Activated T-helper 2 cell treated with anti-CD3 and anti-CD28 coated beads, Interferon-gamma antibody, Interleukin-2, Interleukin-4, amounts not matched to agents 10 μg/mL and 5 μg/mL and 100 μg/mL, durations not matched to agents 14 hours and 24 hours and 36 hours (primary cell): ENCODE measurements at regions not wholly inside any gene's neighbourhood (a gene's known extent, or its start where the extent isn't known, plus 50 kb on each side); places are given as distances from the start of the nearest gene placed in this dataset.

ENCODE experiments used
- DNase-seq: peaks from one replicate; pipeline ENCODE4 v3.0.0; 2021; ENCODE audit warnings: low spot score
- H3K27ac Mint-ChIP-seq: one replicate; pipeline ENCODE4 v1.8.0; 2021; ENCODE audit warnings: mixed read lengths
- H3K27me3 Mint-ChIP-seq: one replicate; pipeline ENCODE4 v1.8.0; 2021; ENCODE audit warnings: low read depth, mixed read lengths
- H3K36me3 Mint-ChIP-seq: one replicate; pipeline ENCODE4 v1.8.0; 2021; ENCODE audit warnings: low read depth, mixed read lengths
- H3K4me1 Mint-ChIP-seq: one replicate; pipeline ENCODE4 v1.8.0; 2021; ENCODE audit warnings: low read depth, mixed read lengths
- H3K4me3 Mint-ChIP-seq: one replicate; pipeline ENCODE4 v1.8.0; 2021; ENCODE audit warnings: low read depth, mild to moderate bottlenecking, moderate library complexity, mixed read lengths
- H3K9me3 Mint-ChIP-seq: one replicate; pipeline ENCODE4 v1.8.0; 2021; ENCODE audit warnings: mixed read lengths
- intact Hi-C: fragments of 100-400 bp; cut with micrococcal nuclease; formaldehyde crosslinking; loops from one replicate; pipeline ENCODE4 v1.15.1; 2023

DNA sequence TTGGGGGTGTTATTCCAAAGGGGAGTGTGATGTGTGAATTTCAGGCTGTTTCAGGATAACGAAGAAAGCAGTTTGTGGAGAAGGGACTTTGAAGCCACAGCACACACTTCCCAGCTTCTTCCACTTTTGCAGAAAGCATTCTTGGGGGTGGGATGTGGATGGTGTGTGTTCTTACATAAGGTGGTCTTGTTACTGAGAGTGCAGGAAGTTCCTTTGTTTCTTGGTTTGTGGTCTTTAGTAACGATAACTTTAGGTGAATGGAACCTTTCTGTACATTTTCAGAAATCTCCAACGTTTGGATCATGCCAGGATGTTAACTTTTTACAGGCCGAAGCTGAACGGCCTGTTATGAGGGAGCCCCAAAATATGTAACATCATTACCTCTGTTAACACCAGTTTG is 251.8 kb downstream of the KCNRG start:
- Mint-ChIP-seq H3K36me3 (no peaks in the 10 kb centered on the region), H3K27ac (no peak overlapping the region), H3K27me3 (peaks cover 64% of the 10 kb centered on the region), H3K4me3 (no peak overlapping the region), H3K9me3 (no peaks in the 10 kb centered on the region), H3K4me1 (no peaks in the 10 kb centered on the region)
- intact Hi-C loops: no loop called here
- no peak for DNase-seq

DNA sequence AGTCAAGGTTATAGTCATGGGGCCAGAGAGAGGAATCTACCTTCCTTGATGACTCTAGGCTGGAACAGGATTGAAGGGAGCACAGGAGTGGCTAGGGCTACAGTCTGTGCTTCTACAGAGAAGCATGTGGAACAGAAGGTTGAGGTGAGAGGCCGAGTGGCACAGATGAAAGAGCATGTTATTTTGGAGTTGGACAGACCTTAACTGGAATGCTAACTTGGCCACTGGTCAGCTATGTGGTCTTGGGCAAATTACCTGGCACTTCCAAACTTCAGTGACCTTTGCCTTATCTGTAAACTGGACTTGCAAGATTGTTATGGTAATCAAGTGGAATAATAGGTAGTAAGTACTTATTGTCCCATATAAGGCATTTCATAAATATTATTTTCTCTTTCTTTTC is 252.7 kb downstream of the KCNRG start:
- H3K27me3 Mint-ChIP-seq: peaks cover 68% of the 10 kb centered on the region
- intact Hi-C loops: no loop called here

DNA sequence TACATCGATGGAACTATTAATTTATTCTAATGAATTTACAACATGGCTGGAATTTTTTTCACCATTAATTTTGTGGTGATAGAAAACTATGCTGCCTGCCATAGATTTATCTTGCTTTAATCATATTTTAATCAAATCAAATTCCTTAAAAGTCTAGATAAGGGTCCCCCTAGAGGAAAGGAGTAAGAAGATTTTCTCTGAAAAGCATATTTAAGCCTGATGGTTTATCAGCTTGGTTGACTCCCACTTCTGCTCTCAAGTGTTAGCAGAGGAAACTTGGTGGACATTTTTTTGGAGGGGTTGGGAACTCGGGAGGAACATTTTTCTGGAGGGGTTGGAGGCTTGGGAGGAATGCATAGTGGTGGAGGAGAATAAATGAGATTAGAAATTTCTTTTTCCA is 253.3 kb downstream of the KCNRG start:
- Mint-ChIP-seq H3K9me3 (no peaks in the 10 kb centered on the region), H3K36me3 (no peaks in the 10 kb centered on the region), H3K4me3 (no peak overlapping the region), H3K4me1 (no peaks in the 10 kb centered on the region), H3K27ac (no peak overlapping the region), H3K27me3 (peaks cover 63% of the 10 kb centered on the region)
- intact Hi-C loops: no loop called here
- DNase-seq: no peak

More for the DNA sequence above, 252.7 kb downstream of the KCNRG start:
- Mint-ChIP-seq H3K4me1 (no peaks in the 10 kb centered on the region), H3K36me3 (no peaks in the 10 kb centered on the region), H3K27ac (no peak overlapping the region), H3K9me3 (no peaks in the 10 kb centered on the region), H3K4me3 (no peak overlapping the region)
- DNase-seq: no peak

DNA sequence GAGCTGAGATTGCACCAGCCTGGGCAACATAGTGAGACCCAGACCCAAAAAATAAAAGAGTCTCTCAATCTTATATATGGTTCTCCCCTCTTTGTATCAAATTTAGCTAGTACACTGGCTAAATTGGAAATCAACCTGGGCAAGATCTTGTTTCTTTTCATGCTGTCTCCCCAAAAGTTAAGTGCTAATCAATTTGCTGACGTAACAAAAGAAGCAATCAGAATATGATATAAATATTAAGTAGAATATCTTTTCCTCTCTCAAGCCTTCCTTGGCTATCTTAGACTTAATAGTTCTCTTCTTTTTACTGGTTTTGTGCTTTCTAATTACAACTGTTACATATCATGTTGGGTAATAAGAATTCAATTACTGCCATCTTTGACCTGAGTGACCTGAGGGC is 258.9 kb downstream of the KCNRG start:
- intact Hi-C loops: no loop called here
- Mint-ChIP-seq H3K9me3 (peaks cover 5% of the 10 kb centered on the region), H3K36me3 (no peaks in the 10 kb centered on the region), H3K4me3 (no peak overlapping the region), H3K27me3 (peaks cover 49% of the 10 kb centered on the region), H3K27ac (no peak overlapping the region), H3K4me1 (no peaks in the 10 kb centered on the region)
- no peak for DNase-seq

DNA sequence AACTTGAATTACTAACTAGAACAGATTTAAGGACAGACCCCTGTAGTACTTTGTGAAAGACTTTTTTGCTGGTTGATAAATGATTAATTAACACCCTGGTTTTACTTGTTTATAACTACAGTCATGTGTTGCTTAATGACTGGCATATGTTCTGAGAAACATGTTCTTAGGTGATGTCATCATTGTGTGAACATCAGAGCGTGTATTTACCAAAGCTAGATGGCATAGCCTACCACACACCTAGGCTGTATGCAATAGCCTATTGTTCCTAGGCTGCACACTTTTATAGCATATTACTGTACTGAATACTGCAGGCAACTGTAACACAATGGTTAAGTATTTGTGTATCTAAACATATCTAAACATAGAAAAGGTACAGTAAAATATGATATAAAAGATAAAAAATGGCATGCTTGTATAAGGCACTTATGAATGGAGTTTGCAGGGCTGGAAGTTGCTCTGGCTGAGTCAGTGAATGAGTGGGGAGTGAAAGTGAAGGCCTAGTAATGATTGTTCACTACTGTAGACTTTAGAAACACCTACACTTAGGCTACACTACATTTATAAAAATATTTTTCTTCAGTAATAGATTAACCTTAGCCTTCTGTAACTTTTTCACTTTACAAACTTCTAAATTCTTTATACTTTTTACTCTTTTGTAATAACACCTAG is 260.3 kb downstream of the KCNRG start:
- intact Hi-C loops: no loop called here
- H3K9me3 Mint-ChIP-seq: peaks cover 5% of the 10 kb centered on the region
- no peak overlapping the region for H3K4me3 Mint-ChIP-seq
- no peak overlapping the region for H3K27ac Mint-ChIP-seq
- no peak for DNase-seq
- H3K4me1 Mint-ChIP-seq: no peaks in the 10 kb centered on the region
- peaks cover 54% of the 10 kb centered on the region for H3K27me3 Mint-ChIP-seq
- no peaks in the 10 kb centered on the region for H3K36me3 Mint-ChIP-seq

DNA sequence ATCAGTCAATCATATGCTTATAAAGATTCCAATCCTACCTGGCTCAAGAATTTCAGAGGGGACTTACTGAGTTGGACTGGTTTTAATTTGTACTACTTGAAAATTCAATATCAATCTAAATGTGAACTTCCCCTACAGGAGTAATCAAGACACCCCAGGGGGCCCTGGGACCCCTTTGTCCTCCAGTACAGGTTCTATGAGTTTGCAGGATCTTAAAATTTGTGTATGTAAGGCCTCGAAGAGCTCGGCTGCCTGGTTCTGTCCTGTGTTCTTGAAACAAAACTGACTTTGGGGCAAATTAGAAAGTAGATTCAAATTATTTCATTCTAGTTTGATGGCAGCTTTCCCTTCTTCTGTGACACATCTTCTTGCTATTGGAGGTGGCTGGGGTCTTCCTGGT is 261.3 kb downstream of the KCNRG start:
- intact Hi-C loops: no loop called here
- H3K27me3 Mint-ChIP-seq: peaks cover 54% of the 10 kb centered on the region

DNA sequence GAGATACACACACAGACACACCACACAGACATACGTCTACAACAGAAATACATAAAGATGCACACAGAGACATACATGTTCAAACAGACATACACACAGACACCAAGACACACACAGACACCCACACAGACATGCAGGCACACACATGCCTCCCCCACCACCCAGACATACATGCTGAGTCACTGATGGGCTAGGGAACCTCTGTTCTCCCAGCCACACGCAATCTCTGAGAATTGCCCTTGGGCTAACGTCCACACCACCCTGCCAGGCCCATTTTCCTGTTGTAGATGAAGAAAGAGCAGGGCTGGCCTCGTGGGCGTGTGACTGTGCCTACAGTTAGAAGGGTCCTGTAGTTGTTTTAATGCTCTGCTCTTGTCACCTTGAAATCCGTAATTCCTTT is 261.9 kb downstream of the KCNRG start:
- H3K4me1 Mint-ChIP-seq: no peaks in the 10 kb centered on the region
- intact Hi-C loops: no loop called here
- peaks cover 2% of the 10 kb centered on the region for H3K36me3 Mint-ChIP-seq

More for the DNA sequence above, 261.3 kb downstream of the KCNRG start:
- DNase-seq: no peak
- no peak overlapping the region for H3K27ac Mint-ChIP-seq
- no peaks in the 10 kb centered on the region for H3K4me1 Mint-ChIP-seq
- no peaks in the 10 kb centered on the region for H3K36me3 Mint-ChIP-seq
- H3K4me3 Mint-ChIP-seq: no peak overlapping the region
- H3K9me3 Mint-ChIP-seq: peaks cover 10% of the 10 kb centered on the region

DNA sequence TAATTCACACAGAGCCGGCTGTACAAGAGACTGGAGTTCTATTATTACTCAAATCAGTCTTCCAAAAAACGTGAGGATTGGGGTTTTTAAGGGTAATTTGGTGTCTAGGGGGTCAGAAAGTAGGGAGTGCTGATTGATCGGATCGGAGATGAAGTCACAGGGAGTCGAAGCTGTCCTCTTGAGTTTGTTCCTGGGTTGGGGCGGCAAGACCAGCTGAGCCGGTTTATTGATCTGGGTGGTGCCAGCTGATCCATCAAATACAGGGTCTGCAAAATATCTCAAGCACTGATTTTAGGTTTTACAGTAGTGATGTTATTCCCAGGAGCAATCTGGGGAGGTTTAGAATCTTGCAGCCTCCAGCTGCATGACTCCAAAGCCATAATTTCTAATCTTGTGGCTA is 262.7 kb downstream of the KCNRG start:
- Mint-ChIP-seq H3K27me3 (peaks cover 52% of the 10 kb centered on the region), H3K4me1 (no peaks in the 10 kb centered on the region), H3K36me3 (peaks cover 9% of the 10 kb centered on the region), H3K9me3 (peaks cover 23% of the 10 kb centered on the region), H3K4me3 (no peak overlapping the region), H3K27ac (no peak overlapping the region)
- DNase-seq: no peak
- intact Hi-C loops: no loop called here

More for the DNA sequence above, 261.9 kb downstream of the KCNRG start:
- Mint-ChIP-seq H3K4me3 (no peak overlapping the region), H3K27ac (no peak overlapping the region), H3K9me3 (peaks cover 16% of the 10 kb centered on the region), H3K27me3 (peaks cover 51% of the 10 kb centered on the region)
- DNase-seq: no peak

DNA sequence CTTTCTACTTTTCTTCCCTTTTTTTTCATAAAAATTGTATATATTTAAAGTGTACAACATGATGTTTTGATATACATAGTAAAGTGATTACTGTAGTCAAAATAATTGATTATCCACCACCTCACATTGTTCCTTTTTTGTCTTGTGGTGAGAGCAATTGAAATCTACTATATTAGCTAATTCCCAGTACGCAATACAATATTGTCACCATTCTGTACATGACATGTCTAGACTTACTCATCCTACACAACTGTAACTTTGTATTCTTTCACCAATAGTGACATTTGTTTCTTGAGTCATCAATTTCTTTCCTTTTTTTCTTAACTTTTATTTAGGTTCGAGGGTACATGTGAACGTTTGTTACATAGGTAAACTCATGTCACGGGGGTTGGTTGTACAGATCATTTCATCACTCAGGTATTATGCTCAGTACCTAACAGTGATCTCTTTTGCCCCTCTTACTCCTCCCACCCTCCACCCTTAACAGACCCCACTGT is 265.2 kb downstream of the KCNRG start:
- Mint-ChIP-seq H3K4me1 (peaks cover 16% of the 10 kb centered on the region), H3K27me3 (peaks cover 53% of the 10 kb centered on the region), H3K27ac (no peak overlapping the region), H3K36me3 (peaks cover 9% of the 10 kb centered on the region), H3K4me3 (no peak overlapping the region), H3K9me3 (peaks cover 26% of the 10 kb centered on the region)
- intact Hi-C loops: no loop called here
- DNase-seq: no peak

DNA sequence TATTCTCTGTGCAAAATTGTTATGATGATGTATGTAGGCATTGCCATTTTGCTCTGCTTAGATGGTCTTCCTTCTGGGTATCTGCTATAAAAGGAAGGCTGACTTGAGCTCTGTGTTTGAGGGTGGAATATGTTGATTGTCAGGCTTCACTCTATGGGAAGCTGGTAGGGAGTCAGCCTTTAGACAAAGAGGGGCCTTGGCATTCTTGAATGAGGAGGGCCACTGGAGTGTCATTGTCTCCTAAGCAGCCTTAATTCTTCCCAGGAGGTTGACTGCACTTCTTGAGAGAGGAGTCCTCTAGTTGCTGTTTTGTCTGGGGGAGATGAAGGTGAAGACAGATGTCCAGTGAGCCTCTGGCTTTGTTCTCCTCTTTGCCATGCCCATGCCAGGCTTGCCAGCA is 266.8 kb downstream of the KCNRG start:
- H3K4me3 Mint-ChIP-seq: no peak overlapping the region
- H3K27me3 Mint-ChIP-seq: peaks cover 51% of the 10 kb centered on the region
- DNase-seq: no peak
- H3K36me3 Mint-ChIP-seq: peaks cover 9% of the 10 kb centered on the region
- H3K27ac Mint-ChIP-seq: no peak overlapping the region
- peaks cover 18% of the 10 kb centered on the region for H3K4me1 Mint-ChIP-seq
- peaks cover 26% of the 10 kb centered on the region for H3K9me3 Mint-ChIP-seq
- intact Hi-C loops: no loop called here

DNA sequence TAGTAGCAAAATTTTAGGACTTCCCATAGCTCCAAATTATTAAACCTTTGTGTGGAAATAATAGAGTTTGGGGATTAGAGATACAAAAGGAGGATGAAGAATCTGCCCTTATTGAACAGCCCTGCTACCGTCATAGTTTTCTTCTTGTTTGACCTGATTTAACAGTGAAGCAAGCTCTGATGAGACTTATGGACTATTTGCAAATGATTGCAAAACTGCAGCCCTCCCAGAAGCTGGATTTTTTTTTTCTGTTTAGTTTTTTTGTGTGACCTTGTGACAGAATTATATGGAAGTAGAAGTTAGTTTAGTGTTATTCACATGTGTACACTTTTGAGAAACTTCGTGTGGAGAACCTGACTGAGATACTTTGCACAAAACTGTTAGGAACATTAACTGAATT is 267.8 kb downstream of the KCNRG start:
- DNase-seq: no peak
- Mint-ChIP-seq H3K27me3 (peaks cover 51% of the 10 kb centered on the region), H3K4me1 (peaks cover 18% of the 10 kb centered on the region)

DNA sequence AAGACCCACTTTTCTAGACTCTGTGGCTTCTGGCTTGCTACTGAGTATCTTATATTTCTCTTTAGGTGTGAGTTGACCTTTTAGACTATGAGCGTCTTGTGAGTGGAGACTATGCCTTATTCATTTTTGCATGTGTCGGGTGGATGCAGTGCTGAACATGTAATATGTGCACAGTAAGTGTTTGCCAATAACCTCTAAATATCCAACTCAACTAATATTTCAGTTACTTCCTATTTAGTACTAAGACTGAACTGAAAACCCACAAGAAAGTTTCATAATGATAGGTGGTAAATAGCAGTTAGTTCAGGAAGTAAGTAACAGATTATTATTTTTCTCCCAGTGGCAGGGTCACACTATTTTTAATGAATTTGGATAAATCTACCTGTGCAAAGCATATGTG is 269.3 kb downstream of the KCNRG start:
- H3K27ac Mint-ChIP-seq: no peak overlapping the region
- H3K4me1 Mint-ChIP-seq: peaks cover 18% of the 10 kb centered on the region
- no peak for DNase-seq
- peaks cover 22% of the 10 kb centered on the region for H3K9me3 Mint-ChIP-seq
- H3K4me3 Mint-ChIP-seq: no peak overlapping the region
- peaks cover 9% of the 10 kb centered on the region for H3K36me3 Mint-ChIP-seq
- intact Hi-C loops: no loop called here
- peaks cover 49% of the 10 kb centered on the region for H3K27me3 Mint-ChIP-seq

More for the DNA sequence above, 267.8 kb downstream of the KCNRG start:
- no peak overlapping the region for H3K27ac Mint-ChIP-seq
- peaks cover 22% of the 10 kb centered on the region for H3K9me3 Mint-ChIP-seq
- peaks cover 9% of the 10 kb centered on the region for H3K36me3 Mint-ChIP-seq
- intact Hi-C loops: no loop called here
- H3K4me3 Mint-ChIP-seq: no peak overlapping the region

DNA sequence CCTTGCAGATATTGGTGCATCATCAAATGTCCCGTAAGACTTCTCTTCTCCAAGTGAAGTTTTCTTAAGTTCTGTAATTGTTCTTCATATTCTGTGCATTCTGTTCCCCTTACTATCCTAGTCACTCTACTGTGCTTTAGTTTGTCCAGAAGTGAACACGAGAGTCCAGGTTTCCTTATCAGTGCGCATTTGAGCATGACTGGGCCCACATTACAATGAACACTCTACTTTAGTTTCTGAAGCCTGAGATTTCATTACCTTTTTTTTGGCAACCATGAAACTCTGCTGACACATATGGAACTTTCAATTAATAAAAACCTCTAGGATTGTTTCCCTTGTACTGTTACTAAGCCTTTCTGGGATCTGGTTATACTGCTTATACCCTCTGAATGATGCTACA is 270.0 kb downstream of the KCNRG start:
- Mint-ChIP-seq H3K4me3 (no peak overlapping the region), H3K27me3 (peaks cover 48% of the 10 kb centered on the region), H3K4me1 (peaks cover 18% of the 10 kb centered on the region), H3K9me3 (peaks cover 22% of the 10 kb centered on the region), H3K36me3 (peaks cover 9% of the 10 kb centered on the region), H3K27ac (no peak overlapping the region)
- no peak for DNase-seq
- intact Hi-C loops: no loop called here
